ENCODE measurements at regions not wholly inside any gene's neighbourhood (a gene's known extent, or its start where the extent isn't known, plus 50 kb on each side); places are given as distances from the start of the nearest gene placed in this dataset.

DNA sequence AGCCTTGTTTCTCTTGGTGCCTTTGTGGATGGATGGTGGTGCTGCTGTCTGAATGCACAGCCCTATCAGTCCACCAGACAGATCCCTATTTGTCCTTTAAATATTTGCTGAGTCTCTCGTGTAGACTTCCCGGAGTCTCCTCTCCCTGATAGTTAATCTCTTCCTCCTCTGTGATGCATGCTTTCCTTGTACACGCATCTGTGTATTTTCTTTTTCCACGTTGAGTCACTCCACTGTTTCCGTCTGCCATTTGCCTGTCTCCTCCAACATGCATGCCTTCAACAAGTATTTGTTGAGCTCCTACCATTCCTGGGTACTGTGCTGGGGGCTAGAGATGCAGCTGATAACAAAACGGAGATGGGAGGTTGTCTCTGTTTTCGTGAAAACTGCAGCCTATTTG is 282.6 kb downstream of the HAPSTR1 start:
- DNase-seq (ENCODE audit: low spot score) = no peak

GRCh38 chr16:9378876-9379275 is 287.4 kb downstream of the HAPSTR1 start:
- DNase-seq (ENCODE audit: low spot score) = peak; percentile 7

DNA sequence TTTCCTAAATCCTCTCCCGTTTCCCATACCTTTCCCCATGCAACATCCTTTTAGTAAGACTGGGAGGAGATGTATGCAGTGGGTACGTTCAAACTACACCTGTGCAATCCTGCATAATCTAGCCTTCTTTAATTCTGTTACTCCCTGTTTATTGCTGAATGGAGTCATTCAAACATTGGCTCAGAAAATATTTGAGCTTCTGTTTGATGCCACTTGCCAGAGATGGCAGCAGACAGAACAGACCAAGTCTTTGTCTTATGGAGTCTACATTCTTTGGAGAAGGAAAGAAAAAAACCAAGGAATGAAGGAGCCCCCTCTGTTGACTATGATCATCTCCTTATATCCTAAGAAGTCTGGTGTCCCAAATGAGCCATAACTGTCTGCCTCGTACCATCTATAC is 288.8 kb downstream of the HAPSTR1 start:
- no peak for DNase-seq (ENCODE audit: low spot score)

GRCh38 chr16:9381399-9381798 is 290.0 kb downstream of the HAPSTR1 start:
- no peak for DNase-seq (ENCODE audit: low spot score)

GRCh38 chr16:9381905-9382304 is 290.5 kb downstream of the HAPSTR1 start:
- no peak for DNase-seq (ENCODE audit: low spot score)

- no peak for DNase-seq (ENCODE audit: low spot score)
These were observed 291.8 kb downstream of the HAPSTR1 start for GRCh38 chr16:9383281-9383680.

DNA sequence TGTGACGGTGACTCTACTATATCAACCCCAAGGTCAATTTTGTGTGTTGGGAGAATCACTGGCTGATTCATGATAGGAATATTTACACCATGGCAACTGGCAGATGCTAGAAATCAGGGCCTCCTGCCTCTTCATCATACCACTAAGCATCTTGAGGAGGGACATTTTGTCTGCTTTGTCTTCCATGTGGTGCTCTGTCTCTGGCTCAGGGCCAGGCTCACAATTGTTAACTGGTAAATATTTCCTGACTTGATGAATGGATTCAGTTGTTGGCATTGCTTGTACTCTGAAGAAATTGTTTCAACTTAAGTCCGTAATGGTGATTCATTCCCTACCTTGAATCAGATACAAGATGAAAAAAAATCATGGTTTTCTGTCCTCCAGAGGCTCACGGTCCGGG is 292.7 kb downstream of the HAPSTR1 start:
- DNase-seq (ENCODE audit: low spot score) = peak; percentile 8

DNA sequence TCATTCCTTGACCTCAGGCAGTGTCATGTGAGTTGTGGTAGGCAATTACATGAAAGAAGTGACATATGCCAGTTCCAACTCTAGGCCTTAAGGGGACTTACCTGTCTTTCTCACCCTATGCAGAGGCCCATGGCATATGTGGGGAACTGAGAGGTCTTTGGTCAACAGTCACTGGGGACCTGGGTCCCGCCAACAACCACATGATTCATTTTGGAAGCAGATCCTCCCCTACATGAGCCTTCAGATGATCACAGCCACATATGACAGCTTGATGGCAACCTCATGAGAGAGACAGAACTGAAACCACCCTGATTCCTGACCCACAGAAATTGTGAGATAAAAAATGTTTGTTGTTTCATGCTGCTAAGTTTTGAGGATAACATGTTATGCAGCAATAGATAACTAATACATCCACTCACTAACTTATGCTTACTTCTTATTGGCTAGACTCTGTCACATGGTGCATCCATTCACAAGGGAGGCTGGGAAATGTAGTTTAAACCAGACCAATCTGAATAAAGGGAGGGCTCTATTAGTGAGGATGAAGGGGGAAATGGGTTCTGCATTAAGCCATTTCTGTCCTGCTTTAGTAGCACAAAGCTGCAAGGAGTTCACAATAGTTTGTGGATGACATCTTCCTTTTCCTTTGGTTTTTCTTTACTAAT is 298.2 kb downstream of the HAPSTR1 start:
- no peak for DNase-seq (ENCODE audit: low spot score)

DNA sequence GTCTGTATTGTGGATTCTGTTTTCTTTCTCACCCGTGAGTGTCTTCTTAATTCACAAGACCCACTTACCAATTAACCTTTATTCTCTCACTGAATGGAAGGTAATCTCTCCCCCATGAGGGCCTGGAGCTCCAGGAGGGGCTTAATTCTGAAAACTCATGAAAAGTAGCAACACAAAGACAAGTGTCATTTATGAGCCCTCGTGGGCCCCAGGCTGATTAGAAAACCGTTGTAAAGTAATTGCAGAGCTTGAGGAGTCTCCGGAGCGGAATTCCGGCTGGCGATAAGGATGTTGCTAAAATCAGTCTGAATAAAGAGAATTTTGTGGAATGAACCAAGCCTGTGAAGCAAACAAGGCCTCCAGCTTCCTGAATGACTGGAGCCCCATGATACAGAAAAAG is 301.5 kb downstream of the HAPSTR1 start:
- no peak for DNase-seq (ENCODE audit: low spot score)

GRCh38 chr16:9393591-9393990 is 302.1 kb downstream of the HAPSTR1 start:
- no peak for DNase-seq (ENCODE audit: low spot score)

- no peak for DNase-seq (ENCODE audit: low spot score)
These were observed 304.5 kb downstream of the HAPSTR1 start for GRCh38 chr16:9395958-9396359.

DNA sequence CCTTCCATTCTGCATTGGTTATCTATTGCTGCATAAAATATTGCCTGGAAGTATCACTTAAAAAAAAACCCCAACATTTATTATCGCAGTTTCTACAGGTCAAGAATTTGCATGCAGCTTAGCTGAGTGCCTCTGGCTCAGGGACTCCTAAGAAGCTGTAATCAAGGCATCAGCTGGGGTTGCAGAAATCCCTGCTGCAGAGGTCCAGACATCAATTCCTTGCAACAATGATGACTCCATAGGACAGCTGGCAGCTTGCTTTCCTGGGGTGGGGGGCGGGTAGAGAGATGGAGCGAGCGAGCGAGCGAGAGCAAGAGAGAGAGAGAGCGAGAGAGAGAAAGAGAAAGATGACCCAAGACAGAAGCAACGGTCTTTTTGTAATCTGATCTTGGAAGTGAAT is 308.1 kb downstream of the HAPSTR1 start:
- no peak for DNase-seq (ENCODE audit: low spot score)

GRCh38 chr16:9401173-9401572 is 309.7 kb downstream of the HAPSTR1 start:
- DNase-seq (ENCODE audit: low spot score) = no peak

GRCh38 chr16:9402293-9402860 is 310.9 kb downstream of the HAPSTR1 start:
- DNase-seq (ENCODE audit: low spot score) = no peak

GRCh38 chr16:9404811-9405210 is 313.4 kb downstream of the HAPSTR1 start:
- no peak for DNase-seq (ENCODE audit: low spot score)

GRCh38 chr16:9406038-9406712 is 314.7 kb downstream of the HAPSTR1 start:
- no peak for DNase-seq (ENCODE audit: low spot score)

DNA sequence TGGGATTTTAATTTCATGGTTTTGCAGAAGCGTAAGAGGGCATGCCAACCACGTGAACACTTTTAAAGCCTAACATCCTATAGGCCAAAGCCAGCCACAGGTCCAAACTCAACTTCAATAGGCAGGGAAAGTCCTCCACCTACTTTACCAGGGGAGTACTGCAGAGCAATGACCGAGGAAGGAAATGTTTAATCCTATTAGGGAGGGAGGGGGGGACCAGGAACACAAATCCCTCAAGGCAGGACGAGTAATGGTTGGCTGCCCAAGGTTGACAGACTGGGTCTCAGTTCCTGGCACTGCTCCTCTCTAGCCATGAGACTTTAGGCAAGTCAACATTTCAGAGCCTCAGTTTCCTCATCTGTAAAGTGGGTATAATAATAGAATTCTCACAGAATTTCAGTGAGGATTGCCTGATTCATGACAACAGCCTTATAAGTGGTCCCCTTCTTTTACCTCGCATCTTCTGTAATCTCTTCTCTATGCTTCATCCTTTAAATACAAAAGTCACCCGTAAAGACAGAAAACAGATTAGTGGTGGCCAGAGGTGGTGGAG is 315.8 kb downstream of the HAPSTR1 start:
- no peak for DNase-seq (ENCODE audit: low spot score)

DNA sequence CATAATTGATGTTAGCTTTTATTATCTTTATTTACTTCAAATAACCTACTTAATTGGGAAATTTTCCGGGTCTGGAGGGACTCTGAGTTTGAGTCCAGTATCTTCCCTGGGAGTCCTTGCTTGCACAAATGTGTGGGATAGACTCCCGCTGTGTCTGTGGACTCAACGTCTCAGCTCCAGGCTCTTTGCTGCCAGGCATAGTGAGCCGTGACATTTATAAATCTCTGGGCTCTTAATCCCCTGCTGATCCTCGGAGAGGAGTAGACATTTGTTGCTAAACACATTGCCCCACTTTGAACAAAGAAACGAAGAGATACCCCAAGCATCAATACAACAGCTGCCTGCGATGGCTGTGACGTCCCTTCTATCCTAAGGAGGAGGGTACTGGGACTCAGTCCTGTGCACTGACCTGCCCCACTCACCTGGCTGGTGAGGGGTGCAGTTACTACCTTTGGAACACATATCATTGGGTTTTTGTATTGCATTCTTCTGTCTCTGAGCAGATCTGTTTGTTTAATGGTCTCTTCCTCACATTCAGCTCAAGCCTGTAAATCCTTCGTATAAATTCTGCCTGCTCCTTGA is 316.9 kb downstream of the HAPSTR1 start:
- DNase-seq (ENCODE audit: low spot score) = no peak

DNA sequence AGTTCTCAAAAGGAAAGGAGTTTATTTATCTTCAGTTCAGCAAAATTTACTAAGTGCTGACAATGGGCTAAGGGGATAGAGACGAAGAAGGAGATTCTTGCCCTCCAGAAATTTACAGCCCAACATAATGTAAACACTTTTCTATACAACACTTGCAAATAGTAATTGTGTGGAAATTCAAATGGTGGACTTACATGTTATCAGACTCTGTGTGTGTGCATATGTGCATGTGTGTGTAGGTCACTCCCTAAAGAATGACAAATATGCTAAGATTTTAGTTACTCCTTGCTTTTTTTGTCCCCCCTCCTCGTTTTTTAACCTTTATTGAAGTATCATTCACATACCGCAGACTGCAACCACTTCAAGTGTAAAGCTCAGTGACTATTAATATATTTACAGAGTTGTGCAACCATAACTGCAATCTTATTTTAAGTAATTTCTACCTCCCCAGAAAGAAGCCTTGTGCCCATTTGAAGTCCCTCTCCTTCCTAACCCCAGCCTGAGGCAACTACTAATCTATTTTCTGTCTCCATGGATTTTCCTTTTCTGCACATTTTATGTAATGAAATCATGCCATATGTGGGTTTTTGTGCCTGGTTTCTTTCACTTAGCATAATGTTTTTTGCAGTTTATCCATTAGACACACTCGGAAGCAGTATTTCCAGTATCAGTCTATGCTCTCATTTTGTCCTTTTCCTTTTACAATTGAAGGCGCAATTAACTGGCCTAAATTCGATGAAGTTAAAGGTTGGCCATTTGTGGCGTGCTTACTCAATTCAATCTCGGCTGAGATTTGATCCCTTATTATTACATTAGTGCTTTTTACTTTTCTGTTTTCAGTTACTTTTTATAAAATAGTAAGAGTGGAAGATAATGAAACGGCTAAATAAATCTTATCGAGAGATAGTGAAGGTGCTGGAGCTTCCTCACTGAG is 318.4 kb downstream of the HAPSTR1 start:
- no peak for DNase-seq (ENCODE audit: low spot score)

DNA sequence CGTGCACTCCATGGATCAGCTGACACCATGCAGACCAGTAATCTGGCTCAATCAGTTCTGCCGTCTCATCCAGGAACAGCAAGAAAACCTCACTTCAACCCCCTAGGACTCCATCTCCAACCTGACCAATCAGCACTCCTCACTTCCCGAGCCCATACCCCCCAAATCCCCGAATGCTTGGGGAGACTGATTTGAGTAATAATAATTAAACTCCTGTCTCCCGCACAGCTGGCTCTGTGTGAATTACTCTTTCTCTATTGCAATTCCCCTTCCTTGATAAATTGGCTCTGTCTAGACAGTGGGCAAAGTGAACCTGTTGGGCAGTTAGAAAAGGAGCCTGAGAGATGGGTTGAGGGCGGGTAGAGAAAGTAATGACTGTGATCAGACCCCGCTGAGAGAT is 320.0 kb downstream of the HAPSTR1 start:
- DNase-seq (ENCODE audit: low spot score) = no peak

GRCh38 chr16:9412031-9412914 is 320.8 kb downstream of the HAPSTR1 start:
- no peak for DNase-seq (ENCODE audit: low spot score)

Measured in RKO (cell line).